T-helper 2 cell (primary cell): ENCODE measurements at regions not wholly inside any gene's neighbourhood (a gene's known extent, or its start where the extent isn't known, plus 50 kb on each side); places are given as distances from the start of the nearest gene placed in this dataset.
A peak's percentile ranks its signal among the peaks of the same experiment; 100 is the strongest.
"Not testable (repeated sequence)": the region's sequence is repeated elsewhere in the genome, so short reads cannot be mapped to it uniquely, and the experiment has no call there.

ENCODE experiments used
- DNase-seq, 5 experiments: peaks; one replicate each; pipeline versions ENCODE4 v3.0.0 to v3.0.0-alpha.2; 2012 to 2022

DNA sequence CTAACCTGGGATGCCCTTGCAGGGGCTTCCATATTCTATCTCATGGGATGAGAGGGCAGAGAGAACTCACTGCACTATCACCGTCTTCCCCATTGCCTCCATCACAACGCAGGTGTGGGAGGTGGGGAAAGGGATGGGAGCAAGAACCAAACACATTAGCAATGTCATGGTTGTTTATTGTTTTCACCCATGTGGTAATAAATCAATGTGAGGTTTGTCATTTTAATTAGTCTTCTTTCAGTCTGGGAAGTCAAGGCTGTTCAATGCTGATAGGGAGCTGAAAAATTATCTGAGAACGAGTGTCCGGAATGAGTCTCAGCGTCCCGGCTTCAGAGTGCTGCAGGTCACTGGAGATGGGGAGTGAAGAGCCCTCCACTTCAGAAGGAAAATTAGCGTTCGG is 268.5 kb downstream of the DUSP10 start:
- DNase-seq = no peak

DNA sequence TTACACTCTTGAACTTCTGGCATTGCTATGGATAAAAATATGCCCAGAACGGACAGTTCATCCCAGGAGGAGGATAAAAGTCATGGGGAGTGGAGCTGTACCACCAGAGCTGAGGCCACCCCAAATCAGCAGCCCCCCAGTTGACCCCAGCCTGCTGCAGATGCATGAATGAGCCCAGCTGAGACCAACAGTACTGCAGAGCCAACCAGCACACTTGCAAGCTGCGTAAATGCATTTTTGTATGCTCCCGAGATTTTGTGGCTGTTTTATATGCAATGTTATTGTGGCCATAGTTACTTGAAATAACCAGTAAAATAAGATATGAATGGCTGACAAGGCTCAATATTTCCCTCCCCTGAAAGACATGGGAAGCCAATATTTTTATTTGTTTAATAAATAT is 264.6 kb downstream of the DUSP10 start:
- DNase-seq = no peak

- peak in 4 of 5 experiments; percentile 2 to 76 (median 18) for DNase-seq
These were observed 263.6 kb downstream of the DUSP10 start for GRCh38 chr1:221478050-221478949.

GRCh38 chr1:221487781-221488524 is 253.9 kb downstream of the DUSP10 start:
- DNase-seq = no peak

DNA sequence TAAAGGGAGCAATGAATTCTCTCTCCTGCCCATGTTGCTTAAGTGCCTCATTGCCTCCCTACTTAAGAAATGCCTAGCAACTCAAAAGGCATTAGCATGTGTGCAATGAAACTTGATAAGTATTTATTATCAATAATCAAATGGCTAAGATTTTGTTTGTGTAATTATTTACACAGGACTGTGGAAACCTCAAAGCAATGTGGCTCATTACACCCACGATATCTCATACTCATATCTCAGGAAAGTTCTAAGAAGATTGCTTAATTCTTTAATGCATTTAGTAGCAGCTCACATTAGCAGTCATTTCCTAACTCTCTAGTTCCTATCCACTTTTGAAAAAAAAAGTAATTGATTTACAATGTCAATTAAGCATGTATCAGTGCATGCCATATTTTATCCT is 253.3 kb downstream of the DUSP10 start:
- no peak for DNase-seq

- DNase-seq = no peak
These were observed 247.2 kb downstream of the DUSP10 start for GRCh38 chr1:221494670-221495069.

- no peak for DNase-seq
These were observed 244.8 kb downstream of the DUSP10 start for GRCh38 chr1:221497046-221497445.

DNA sequence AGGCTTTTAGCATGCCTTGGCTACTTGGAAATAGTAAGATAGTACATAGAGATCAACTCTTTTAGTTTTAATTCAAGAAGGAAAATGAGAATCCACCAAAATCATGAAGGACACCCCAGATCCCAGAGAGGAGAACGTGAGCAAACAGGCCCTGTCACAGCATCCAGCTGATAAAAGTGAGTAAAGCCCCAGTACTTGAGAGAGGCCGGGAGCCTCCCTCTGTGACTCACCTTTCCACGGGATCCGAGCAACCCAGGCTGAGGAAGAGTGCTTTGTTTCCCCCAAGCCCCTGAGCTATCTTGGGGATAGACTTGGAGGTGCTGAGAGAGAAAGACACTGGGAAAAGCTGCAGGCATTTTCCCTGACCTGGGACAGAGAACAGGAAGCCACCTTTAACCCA is 238.6 kb downstream of the DUSP10 start:
- no peak for DNase-seq

GRCh38 chr1:221509575-221510355 is 232.1 kb downstream of the DUSP10 start:
- DNase-seq = no peak

- no peak for DNase-seq
These were observed 230.9 kb downstream of the DUSP10 start for GRCh38 chr1:221510793-221511503.

GRCh38 chr1:221511797-221512196 is 230.1 kb downstream of the DUSP10 start:
- no peak for DNase-seq

- DNase-seq = no peak
These were observed 227.1 kb downstream of the DUSP10 start for GRCh38 chr1:221514806-221515205.

- no peak for DNase-seq
These were observed 226.4 kb downstream of the DUSP10 start for GRCh38 chr1:221515496-221515895.

GRCh38 chr1:221517961-221518360 is 223.9 kb downstream of the DUSP10 start:
- DNase-seq = no peak

DNA sequence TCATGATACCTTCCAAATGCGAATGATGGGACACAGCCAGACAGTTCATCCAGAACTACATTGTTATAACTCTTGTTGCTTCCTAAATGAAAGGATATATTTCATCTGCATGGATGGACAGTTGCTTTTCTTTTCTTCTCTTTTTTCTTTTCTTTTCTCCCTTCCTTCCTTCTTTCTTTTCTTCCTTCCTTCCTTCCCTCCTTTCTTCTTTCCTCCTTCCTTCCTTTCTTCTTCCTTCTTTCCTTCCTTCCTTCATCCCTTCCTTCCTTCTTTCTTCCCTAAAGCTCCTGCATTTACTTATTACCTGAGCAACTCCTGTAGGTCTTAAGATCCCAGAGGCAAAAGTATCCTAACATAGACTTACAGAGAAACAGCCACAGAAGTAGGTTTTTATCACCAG is 221.6 kb downstream of the DUSP10 start:
- DNase-seq = no peak

- DNase-seq = no peak
These were observed 220.2 kb downstream of the DUSP10 start for GRCh38 chr1:221521686-221522085.

DNA sequence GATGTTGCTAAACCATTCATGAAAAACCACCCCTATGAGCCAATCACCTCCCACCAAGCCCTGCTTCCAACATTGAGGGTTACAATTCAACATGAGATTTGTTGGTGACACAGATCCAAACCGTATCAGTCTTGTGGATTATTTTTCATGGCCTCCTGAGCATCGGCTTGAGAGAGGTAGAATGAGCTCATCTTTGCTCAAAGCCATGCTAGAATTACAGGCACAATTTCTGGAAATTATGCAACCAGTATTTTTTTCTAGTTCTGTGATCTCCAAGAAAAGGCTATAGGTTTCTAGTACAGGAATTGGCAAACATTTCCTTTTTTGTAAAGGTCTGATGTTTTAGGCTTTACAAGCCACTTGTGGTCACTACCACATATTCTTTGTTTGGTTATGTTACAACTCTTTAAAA is 219.4 kb downstream of the DUSP10 start:
- no peak for DNase-seq

DNA sequence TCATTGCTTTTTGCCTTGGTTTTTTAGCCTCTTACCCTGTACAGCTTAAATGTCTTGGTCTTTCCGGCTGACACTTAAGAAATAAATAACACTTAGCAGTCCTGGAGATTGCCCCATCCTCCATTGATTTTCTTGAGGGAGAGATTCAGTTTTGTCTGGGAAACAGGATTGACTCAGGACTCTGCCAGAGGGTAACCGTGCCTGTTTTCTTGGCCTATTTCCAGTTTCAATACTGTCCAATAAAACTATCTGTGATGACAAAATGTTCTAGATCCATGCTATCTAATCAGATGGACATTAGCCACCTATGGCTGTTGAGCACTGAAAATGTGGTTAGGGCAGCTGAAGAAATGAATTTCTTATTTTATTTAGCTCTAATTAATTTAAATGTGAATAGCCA is 216.1 kb downstream of the DUSP10 start:
- DNase-seq = no peak

GRCh38 chr1:221527302-221527701 is 214.6 kb downstream of the DUSP10 start:
- no peak for DNase-seq

GRCh38 chr1:221527886-221528624 is 213.8 kb downstream of the DUSP10 start:
- DNase-seq = no peak

- DNase-seq = not testable (repeated sequence)
These were observed 211.7 kb downstream of the DUSP10 start for GRCh38 chr1:221530159-221530558.

DNA sequence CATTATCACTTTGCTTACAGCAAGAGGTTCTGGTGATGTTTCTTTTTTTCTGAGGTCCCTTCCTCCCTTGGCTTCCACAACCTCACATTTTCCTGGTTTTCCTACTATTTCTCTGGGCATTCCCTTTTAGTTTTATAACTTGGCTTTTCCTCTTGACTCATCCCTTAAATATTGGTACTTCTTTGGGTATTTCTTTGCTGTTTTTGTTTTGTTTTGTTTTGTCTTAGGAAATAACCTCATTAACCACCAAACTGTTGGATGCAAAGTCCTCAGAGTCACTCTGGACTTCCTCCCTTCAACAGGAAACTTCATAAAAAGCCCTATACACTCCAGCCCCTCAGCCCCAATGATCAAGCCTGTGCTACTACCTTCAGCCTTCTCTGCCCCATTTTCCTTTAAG is 211.1 kb downstream of the DUSP10 start:
- DNase-seq = no peak
